HCT116 (cell line): ENCODE measurements at regions not wholly inside any gene's neighbourhood (a gene's known extent, or its start where the extent isn't known, plus 50 kb on each side); places are given as distances from the start of the nearest gene placed in this dataset.

ENCODE experiments used
- CBX3 ChIP-seq: IDR thresholded peaks from 2 replicates; pipeline ENCODE4 v1.6.1; 2012; ENCODE audit warnings: low read depth
- CEBPB ChIP-seq: IDR thresholded peaks from 2 replicates; pipeline ENCODE4 v1.6.1; 2012; ENCODE audit warnings: low read depth
- POLR2A ChIP-seq: IDR thresholded peaks from 2 replicates; pipeline ENCODE4 v1.7.0; 2011; ENCODE audit warnings: borderline replicate concordance; ENCODE audit not compliant: insufficient read depth, insufficient read length; ENCODE audit errors: extremely low read depth
- SRF ChIP-seq: IDR thresholded peaks from 2 replicates; pipeline ENCODE4 v1.6.1; 2012; ENCODE audit warnings: low read depth
- TCF7L2 ChIP-seq: IDR thresholded peaks from 2 replicates; pipeline ENCODE4 v1.7.0; 2011; ENCODE audit warnings: borderline replicate concordance, inconsistent platforms; ENCODE audit not compliant: insufficient read depth, insufficient read length; ENCODE audit errors: extremely low read depth
- ZNF274 ChIP-seq: fragments of 200-500 bp; sonication (Bioruptor generic); IDR thresholded peaks from 2 replicates; pipeline ENCODE4 v1.6.1; 2014; ENCODE audit warnings: mild to moderate bottlenecking, low read depth, low read length, inconsistent platforms
- TF ChIP-seq, protein P1 (sequence below), 3 experiments: fragments of 200-600 bp in 1 of 3; sonication (generic) in 1 of 3; IDR thresholded peaks in 2 of 3; conservative IDR thresholded peaks in 1 of 3; 2 replicates each; pipeline ENCODE4 v1.5.1; 2012 to 2017; ENCODE audit warnings: low read depth in 2 of 3, low read length in 2 of 3, antibody characterized with exemption in 1 of 3, borderline replicate concordance in 1 of 3, control low read depth in 1 of 3, mild to moderate bottlenecking in 1 of 3, mixed read lengths in 1 of 3, mixed run types in 1 of 3, moderate library complexity in 1 of 3; ENCODE audit not compliant: insufficient read depth in 1 of 3
- TF ChIP-seq, protein P2 (sequence below): IDR thresholded peaks from 2 replicates; pipeline ENCODE4 v1.6.1; 2012; ENCODE audit warnings: low read depth
- TF ChIP-seq, protein P3 (sequence below): IDR thresholded peaks from 2 replicates; pipeline ENCODE4 v1.6.1; 2012

DNA sequence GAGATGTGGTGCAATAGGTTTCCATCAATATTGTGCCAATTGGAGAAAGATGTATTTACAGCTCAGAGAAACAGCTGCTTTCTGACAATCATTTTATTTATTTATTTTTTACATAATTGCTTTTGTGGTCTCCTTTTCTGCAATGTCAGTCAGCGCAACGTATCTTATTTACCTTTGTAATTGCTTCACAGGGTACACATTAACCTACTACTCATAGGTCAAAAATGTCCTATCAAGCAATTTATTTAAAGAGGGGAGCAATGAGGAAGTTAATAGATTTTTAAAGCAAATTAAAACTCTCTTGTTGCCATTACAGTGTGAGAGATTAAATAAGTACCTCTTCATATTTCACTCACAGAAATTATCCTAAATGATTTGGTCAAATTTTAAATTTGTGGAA lies 291.0 kb downstream of the CALCRL start:
- TF ChIP-seq, protein P1, sequence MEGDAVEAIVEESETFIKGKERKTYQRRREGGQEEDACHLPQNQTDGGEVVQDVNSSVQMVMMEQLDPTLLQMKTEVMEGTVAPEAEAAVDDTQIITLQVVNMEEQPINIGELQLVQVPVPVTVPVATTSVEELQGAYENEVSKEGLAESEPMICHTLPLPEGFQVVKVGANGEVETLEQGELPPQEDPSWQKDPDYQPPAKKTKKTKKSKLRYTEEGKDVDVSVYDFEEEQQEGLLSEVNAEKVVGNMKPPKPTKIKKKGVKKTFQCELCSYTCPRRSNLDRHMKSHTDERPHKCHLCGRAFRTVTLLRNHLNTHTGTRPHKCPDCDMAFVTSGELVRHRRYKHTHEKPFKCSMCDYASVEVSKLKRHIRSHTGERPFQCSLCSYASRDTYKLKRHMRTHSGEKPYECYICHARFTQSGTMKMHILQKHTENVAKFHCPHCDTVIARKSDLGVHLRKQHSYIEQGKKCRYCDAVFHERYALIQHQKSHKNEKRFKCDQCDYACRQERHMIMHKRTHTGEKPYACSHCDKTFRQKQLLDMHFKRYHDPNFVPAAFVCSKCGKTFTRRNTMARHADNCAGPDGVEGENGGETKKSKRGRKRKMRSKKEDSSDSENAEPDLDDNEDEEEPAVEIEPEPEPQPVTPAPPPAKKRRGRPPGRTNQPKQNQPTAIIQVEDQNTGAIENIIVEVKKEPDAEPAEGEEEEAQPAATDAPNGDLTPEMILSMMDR (IDR thresholded peaks at IDR 0.05 in 2 of 3, conservative IDR thresholded peaks at IDR 0.05 in 1 of 3; ENCODE audit: borderline replicate concordance in 1 of 3, insufficient read depth in 1 of 3, low read depth in 2 of 3, low read length in 2 of 3) = no peak
- TF ChIP-seq, protein P2, sequence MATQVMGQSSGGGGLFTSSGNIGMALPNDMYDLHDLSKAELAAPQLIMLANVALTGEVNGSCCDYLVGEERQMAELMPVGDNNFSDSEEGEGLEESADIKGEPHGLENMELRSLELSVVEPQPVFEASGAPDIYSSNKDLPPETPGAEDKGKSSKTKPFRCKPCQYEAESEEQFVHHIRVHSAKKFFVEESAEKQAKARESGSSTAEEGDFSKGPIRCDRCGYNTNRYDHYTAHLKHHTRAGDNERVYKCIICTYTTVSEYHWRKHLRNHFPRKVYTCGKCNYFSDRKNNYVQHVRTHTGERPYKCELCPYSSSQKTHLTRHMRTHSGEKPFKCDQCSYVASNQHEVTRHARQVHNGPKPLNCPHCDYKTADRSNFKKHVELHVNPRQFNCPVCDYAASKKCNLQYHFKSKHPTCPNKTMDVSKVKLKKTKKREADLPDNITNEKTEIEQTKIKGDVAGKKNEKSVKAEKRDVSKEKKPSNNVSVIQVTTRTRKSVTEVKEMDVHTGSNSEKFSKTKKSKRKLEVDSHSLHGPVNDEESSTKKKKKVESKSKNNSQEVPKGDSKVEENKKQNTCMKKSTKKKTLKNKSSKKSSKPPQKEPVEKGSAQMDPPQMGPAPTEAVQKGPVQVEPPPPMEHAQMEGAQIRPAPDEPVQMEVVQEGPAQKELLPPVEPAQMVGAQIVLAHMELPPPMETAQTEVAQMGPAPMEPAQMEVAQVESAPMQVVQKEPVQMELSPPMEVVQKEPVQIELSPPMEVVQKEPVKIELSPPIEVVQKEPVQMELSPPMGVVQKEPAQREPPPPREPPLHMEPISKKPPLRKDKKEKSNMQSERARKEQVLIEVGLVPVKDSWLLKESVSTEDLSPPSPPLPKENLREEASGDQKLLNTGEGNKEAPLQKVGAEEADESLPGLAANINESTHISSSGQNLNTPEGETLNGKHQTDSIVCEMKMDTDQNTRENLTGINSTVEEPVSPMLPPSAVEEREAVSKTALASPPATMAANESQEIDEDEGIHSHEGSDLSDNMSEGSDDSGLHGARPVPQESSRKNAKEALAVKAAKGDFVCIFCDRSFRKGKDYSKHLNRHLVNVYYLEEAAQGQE = no peak
- TF ChIP-seq CBX3 (no peak), ZNF274 (no peak), CEBPB (no peak), SRF (no peak), POLR2A (no peak), TCF7L2 (no peak)
- TF ChIP-seq, protein P3, sequence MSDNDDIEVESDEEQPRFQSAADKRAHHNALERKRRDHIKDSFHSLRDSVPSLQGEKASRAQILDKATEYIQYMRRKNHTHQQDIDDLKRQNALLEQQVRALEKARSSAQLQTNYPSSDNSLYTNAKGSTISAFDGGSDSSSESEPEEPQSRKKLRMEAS = no peak
